ENCODE measurements at regions not wholly inside any gene's neighbourhood (a gene's known extent, or its start where the extent isn't known, plus 50 kb on each side); places are given as distances from the start of the nearest gene placed in this dataset.

GRCh38 chr6:150307520-150307919, 61.3 kb upstream of the IYD start:
- peaks cover 0 to 3% (median 2%) of the 10 kb centered on the region in 4 experiments for H3K27me3 ChIP-seq (replicated peaks in 1 of 4; ENCODE audit: control extremely low read depth in 1 of 4, control insufficient read depth in 3 of 4, insufficient read depth in 4 of 4, low read length in 3 of 4)
- H3K27ac ChIP-seq (ENCODE audit: low read length in 2 of 2): no peak overlapping the region
- H3K9me3 ChIP-seq (ENCODE audit: control extremely low read depth in 1 of 3, control insufficient read depth in 2 of 3, insufficient read depth in 1 of 3, low read length in 2 of 3): no peaks in the 10 kb centered on the region
- Mint-ChIP-seq H3K4me3 (no peak overlapping the region), H3K27ac (no peak overlapping the region), H3K4me1 (no peaks in the 10 kb centered on the region), H3K9me3 (ENCODE audit: insufficient read depth) (no peaks in the 10 kb centered on the region), H3K27me3 (peaks cover 20% of the 10 kb centered on the region)
- DNase-seq: no peak
- H3K4me2 ChIP-seq (replicated peaks; ENCODE audit: low read depth, low read length, poor library complexity, severe bottlenecking): no peak overlapping the region
- intact Hi-C loops (cut with micrococcal nuclease): no loop called here
- ChIA-PET POLR2A (no interaction called here), CTCF (interaction anchor here (1.1 kb wide), 1 partner anchor 11 kb away, joined by 3 read pairs; no protein-coding TSS in a partner anchor)
- H3K4me1 ChIP-seq (ENCODE audit: control insufficient read depth in 2 of 2, insufficient read depth in 2 of 2, low read length in 2 of 2): no peaks in the 10 kb centered on the region
- no peaks in the 10 kb centered on the region for H4K20me1 ChIP-seq (ENCODE audit: control insufficient read depth, insufficient read depth, low read length, poor library complexity, severe bottlenecking)
- ATAC-seq (ENCODE audit: low read depth): no peak
- H3K4me3 ChIP-seq (ENCODE audit: control extremely low read depth in 1 of 5, extremely low read depth in 1 of 5, insufficient read depth in 1 of 5, low read depth in 2 of 5, low read length in 4 of 5): no peak overlapping the region
- TF ChIP-seq EZH2 (IDR thresholded peaks at IDR 0.05; ENCODE audit: borderline replicate concordance, insufficient read depth, low read depth, low read length, poor library complexity, severe bottlenecking) (no peak), CTCF (IDR thresholded peaks at IDR 0.05) (no peak)
- no peaks in the 10 kb centered on the region for H3K79me2 ChIP-seq (ENCODE audit: control insufficient read depth, insufficient read depth, low read length)
- no peak overlapping the region for H3K9ac ChIP-seq (ENCODE audit: low read length)
- no CpG with 5 or more reads among the region's 3 CpGs for WGBS (ENCODE audit: insufficient coverage)
- H2AFZ ChIP-seq (ENCODE audit: insufficient read depth, low read depth, low read length, poor library complexity, severe bottlenecking): no peak overlapping the region
- H3K36me3 ChIP-seq (replicated peaks in 1 of 2; ENCODE audit: control extremely low read depth in 1 of 2, control insufficient read depth in 1 of 2, extremely low read depth in 1 of 2, insufficient read depth in 2 of 2, low read length in 1 of 2): no peaks in the 10 kb centered on the region

GRCh38 chr6:150308812-150309645, 59.8 kb upstream of the IYD start:
- Histone ChIP-seq H3K4me2 (replicated peaks; ENCODE audit: low read depth, low read length, poor library complexity, severe bottlenecking) (no peak overlapping the region), H2AFZ (ENCODE audit: insufficient read depth, low read depth, low read length, poor library complexity, severe bottlenecking) (no peak overlapping the region), H3K4me3 (ENCODE audit: control extremely low read depth in 1 of 5, extremely low read depth in 1 of 5, insufficient read depth in 1 of 5, low read depth in 2 of 5, low read length in 4 of 5) (no peak overlapping the region), H3K9me3 (ENCODE audit: control extremely low read depth in 1 of 3, control insufficient read depth in 2 of 3, insufficient read depth in 1 of 3, low read length in 2 of 3) (no peaks in the 10 kb centered on the region), H3K79me2 (ENCODE audit: control insufficient read depth, insufficient read depth, low read length) (no peaks in the 10 kb centered on the region), H3K4me1 (ENCODE audit: control insufficient read depth in 2 of 2, insufficient read depth in 2 of 2, low read length in 2 of 2) (no peaks in the 10 kb centered on the region), H3K27ac (ENCODE audit: low read length in 2 of 2) (no peak overlapping the region), H3K9ac (ENCODE audit: low read length) (no peak overlapping the region), H4K20me1 (ENCODE audit: control insufficient read depth, insufficient read depth, low read length, poor library complexity, severe bottlenecking) (no peaks in the 10 kb centered on the region), H3K36me3 (replicated peaks in 1 of 2; ENCODE audit: control extremely low read depth in 1 of 2, control insufficient read depth in 1 of 2, extremely low read depth in 1 of 2, insufficient read depth in 2 of 2, low read length in 1 of 2) (no peaks in the 10 kb centered on the region), H3K27me3 (replicated peaks in 1 of 4; ENCODE audit: control extremely low read depth in 1 of 4, control insufficient read depth in 3 of 4, insufficient read depth in 4 of 4, low read length in 3 of 4) (peaks cover 0 to 3% (median 2%) of the 10 kb centered on the region in 4 experiments)
- Mint-ChIP-seq H3K9me3 (ENCODE audit: insufficient read depth) (no peaks in the 10 kb centered on the region), H3K4me3 (no peak overlapping the region), H3K27ac (no peak overlapping the region), H3K4me1 (no peaks in the 10 kb centered on the region), H3K27me3 (peaks cover 25% of the 10 kb centered on the region)
- DNase-seq (no peak), ATAC-seq (ENCODE audit: low read depth) (no peak)
- intact Hi-C loops (cut with micrococcal nuclease): no loop called here
- ChIA-PET POLR2A (interaction anchor here (0.7 kb wide), 1 partner anchor 43 kb away, joined by 3 read pairs; no protein-coding TSS in a partner anchor), CTCF (no interaction called here)
- 62% methylated on average over 6 of the region's 11 CpGs for WGBS (ENCODE audit: insufficient coverage)
- TF ChIP-seq CTCF (IDR thresholded peaks at IDR 0.05) (no peak), EZH2 (IDR thresholded peaks at IDR 0.05; ENCODE audit: borderline replicate concordance, insufficient read depth, low read depth, low read length, poor library complexity, severe bottlenecking) (no peak)

Data from B cell (primary cell).